ENCODE measurements at regions not wholly inside any gene's neighbourhood (a gene's known extent, or its start where the extent isn't known, plus 50 kb on each side); places are given as distances from the start of the nearest gene placed in this dataset.

GRCh38 chr9:13862654-13863053, 451.3 kb downstream of the NFIB start:
- H3K9me3 ChIP-seq (ENCODE audit: control insufficient read depth, low read length) = no peaks in the 10 kb centered on the region
- Mint-ChIP-seq H3K4me3 (no peak overlapping the region), H3K36me3 (ENCODE audit: low read depth) (no peaks in the 10 kb centered on the region), H3K27me3 (ENCODE audit: insufficient read depth) (no peaks in the 10 kb centered on the region), H3K27ac (no peak overlapping the region), H3K4me1 (peaks cover 8% of the 10 kb centered on the region), H3K9me3 (no peaks in the 10 kb centered on the region)
- TF ChIP-seq, protein P1, sequence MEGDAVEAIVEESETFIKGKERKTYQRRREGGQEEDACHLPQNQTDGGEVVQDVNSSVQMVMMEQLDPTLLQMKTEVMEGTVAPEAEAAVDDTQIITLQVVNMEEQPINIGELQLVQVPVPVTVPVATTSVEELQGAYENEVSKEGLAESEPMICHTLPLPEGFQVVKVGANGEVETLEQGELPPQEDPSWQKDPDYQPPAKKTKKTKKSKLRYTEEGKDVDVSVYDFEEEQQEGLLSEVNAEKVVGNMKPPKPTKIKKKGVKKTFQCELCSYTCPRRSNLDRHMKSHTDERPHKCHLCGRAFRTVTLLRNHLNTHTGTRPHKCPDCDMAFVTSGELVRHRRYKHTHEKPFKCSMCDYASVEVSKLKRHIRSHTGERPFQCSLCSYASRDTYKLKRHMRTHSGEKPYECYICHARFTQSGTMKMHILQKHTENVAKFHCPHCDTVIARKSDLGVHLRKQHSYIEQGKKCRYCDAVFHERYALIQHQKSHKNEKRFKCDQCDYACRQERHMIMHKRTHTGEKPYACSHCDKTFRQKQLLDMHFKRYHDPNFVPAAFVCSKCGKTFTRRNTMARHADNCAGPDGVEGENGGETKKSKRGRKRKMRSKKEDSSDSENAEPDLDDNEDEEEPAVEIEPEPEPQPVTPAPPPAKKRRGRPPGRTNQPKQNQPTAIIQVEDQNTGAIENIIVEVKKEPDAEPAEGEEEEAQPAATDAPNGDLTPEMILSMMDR (conservative IDR thresholded peaks at IDR 0.05) = no peak
- no peaks in the 10 kb centered on the region for H3K4me1 ChIP-seq (ENCODE audit: control insufficient read depth, insufficient read depth, low read length)
- no peaks in the 10 kb centered on the region for H3K36me3 ChIP-seq (ENCODE audit: control insufficient read depth, insufficient read depth, low read length)
- no peaks in the 10 kb centered on the region for H3K27me3 ChIP-seq (ENCODE audit: control insufficient read depth, insufficient read depth, low read length, poor library complexity, severe bottlenecking)
- H3K9ac ChIP-seq (ENCODE audit: extremely low read depth, low read length, poor library complexity, severe bottlenecking) = no peak overlapping the region
- no peak overlapping the region for H3K4me3 ChIP-seq (ENCODE audit: low read length)
- no peak overlapping the region for H3K27ac ChIP-seq (ENCODE audit: low read depth, low read length)
- no peak for DNase-seq

- Histone ChIP-seq H3K36me3 (ENCODE audit: control insufficient read depth, insufficient read depth, low read length) (no peaks in the 10 kb centered on the region), H3K27me3 (ENCODE audit: control insufficient read depth, insufficient read depth, low read length, poor library complexity, severe bottlenecking) (no peaks in the 10 kb centered on the region), H3K4me1 (ENCODE audit: control insufficient read depth, insufficient read depth, low read length) (no peaks in the 10 kb centered on the region), H3K9me3 (ENCODE audit: control insufficient read depth, low read length) (no peaks in the 10 kb centered on the region), H3K9ac (ENCODE audit: extremely low read depth, low read length, poor library complexity, severe bottlenecking) (no peak overlapping the region), H3K4me3 (ENCODE audit: low read length) (no peak overlapping the region), H3K27ac (ENCODE audit: low read depth, low read length) (no peak overlapping the region)
- H3K27ac Mint-ChIP-seq = no peak overlapping the region
- no peak overlapping the region for H3K4me3 Mint-ChIP-seq
- DNase-seq = no peak
- H3K27me3 Mint-ChIP-seq (ENCODE audit: insufficient read depth) = no peaks in the 10 kb centered on the region
- H3K9me3 Mint-ChIP-seq = no peaks in the 10 kb centered on the region
- 44 to 69% methylated on average over 2 to 3 of the region's 3 CpGs for WGBS, 2 experiments (ENCODE audit: insufficient coverage in 1 of 2, insufficient read length in 1 of 2)
- peaks cover 8% of the 10 kb centered on the region for H3K4me1 Mint-ChIP-seq
- TF ChIP-seq, protein P1 (conservative IDR thresholded peaks at IDR 0.05) = no peak
- H3K36me3 Mint-ChIP-seq (ENCODE audit: low read depth) = no peaks in the 10 kb centered on the region
Measured at GRCh38 chr9:13860946-13861640, 452.8 kb downstream of the NFIB start.

DNA sequence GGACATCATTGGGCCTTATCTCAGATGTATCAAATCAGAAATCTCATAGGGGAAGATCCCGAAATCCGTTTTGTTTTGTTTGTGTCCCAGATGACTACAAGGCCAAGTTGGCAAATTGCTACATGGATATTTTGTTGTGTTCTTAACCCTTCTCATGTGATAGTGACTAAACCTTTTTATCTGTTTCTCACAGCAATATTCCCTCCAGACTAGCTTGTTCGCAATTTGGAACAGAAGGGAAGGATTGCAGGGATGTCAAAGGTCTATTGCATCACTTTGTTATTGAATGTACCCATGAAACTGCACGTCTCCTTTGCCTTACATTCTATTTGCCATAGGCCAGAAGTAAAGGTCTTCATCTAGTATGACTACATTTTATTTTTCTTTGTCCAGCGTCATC, 453.9 kb downstream of the NFIB start:
- DNase-seq = no peak
- H3K9me3 ChIP-seq (ENCODE audit: control insufficient read depth, low read length) = no peaks in the 10 kb centered on the region
- 92 to 95% methylated on average over 3 to 5 of the region's 5 CpGs for WGBS, 2 experiments (ENCODE audit: insufficient coverage in 1 of 2, insufficient read length in 1 of 2)
- Mint-ChIP-seq H3K4me3 (no peak overlapping the region), H3K36me3 (ENCODE audit: low read depth) (no peaks in the 10 kb centered on the region), H3K27ac (no peak overlapping the region), H3K4me1 (peaks cover 8% of the 10 kb centered on the region), H3K27me3 (ENCODE audit: insufficient read depth) (no peaks in the 10 kb centered on the region), H3K9me3 (no peaks in the 10 kb centered on the region)
- H3K9ac ChIP-seq (ENCODE audit: extremely low read depth, low read length, poor library complexity, severe bottlenecking) = no peak overlapping the region
- H3K4me3 ChIP-seq (ENCODE audit: low read length) = no peak overlapping the region
- H3K27ac ChIP-seq (ENCODE audit: low read depth, low read length) = no peak overlapping the region
- TF ChIP-seq, protein P1 (conservative IDR thresholded peaks at IDR 0.05) = no peak
- no peaks in the 10 kb centered on the region for H3K27me3 ChIP-seq (ENCODE audit: control insufficient read depth, insufficient read depth, low read length, poor library complexity, severe bottlenecking)
- H3K4me1 ChIP-seq (ENCODE audit: control insufficient read depth, insufficient read depth, low read length) = no peaks in the 10 kb centered on the region
- H3K36me3 ChIP-seq (ENCODE audit: control insufficient read depth, insufficient read depth, low read length) = no peaks in the 10 kb centered on the region
